GM12865 (cell line): ENCODE measurements at regions not wholly inside any gene's neighbourhood (a gene's known extent, or its start where the extent isn't known, plus 50 kb on each side); places are given as distances from the start of the nearest gene placed in this dataset.

Experiments used
- DNase-seq: peaks from one replicate; pipeline ENCODE4 v3.0.0; 2010; ENCODE audit warnings: low read depth
- H3K4me3 ChIP-seq: 2 replicates; pipeline ENCODE4 v1.5.1; 2011; ENCODE audit warnings: mild to moderate bottlenecking, low read depth, low read length, control low read depth
- CTCF ChIP-seq: IDR thresholded peaks from 2 replicates; pipeline ENCODE4 v1.5.1; 2011; ENCODE audit warnings: low read length, control low read depth, low read depth, inconsistent platforms; ENCODE audit not compliant: insufficient read depth; ENCODE audit errors: missing control alignments

- no peak for TF ChIP-seq CTCF
- no peak for DNase-seq
- no peak overlapping the region for H3K4me3 ChIP-seq
These were observed 126.8 kb upstream of the UNC5C start for GRCh38 chr4:95675623-95676022.

GRCh38 chr4:95674521-95674981 is 125.8 kb upstream of the UNC5C start:
- no peak for TF ChIP-seq CTCF
- DNase-seq = no peak
- no peak overlapping the region for H3K4me3 ChIP-seq

GRCh38 chr4:95672811-95673210 is 124.0 kb upstream of the UNC5C start:
- no peak overlapping the region for H3K4me3 ChIP-seq
- DNase-seq = no peak
- no peak for TF ChIP-seq CTCF

GRCh38 chr4:95660719-95661118 is 111.9 kb upstream of the UNC5C start:
- TF ChIP-seq CTCF = no peak
- DNase-seq = no peak

GRCh38 chr4:95651891-95652290 is 103.1 kb upstream of the UNC5C start:
- DNase-seq = no peak
- H3K4me3 ChIP-seq = no peak overlapping the region
- TF ChIP-seq CTCF = no peak

More at GRCh38 chr4:95660719-95661118, 111.9 kb upstream of the UNC5C start:
- H3K4me3 ChIP-seq = no peak overlapping the region

GRCh38 chr4:95644417-95644816 is 95.6 kb upstream of the UNC5C start:
- TF ChIP-seq CTCF = no peak
- no peak overlapping the region for H3K4me3 ChIP-seq
- no peak for DNase-seq

GRCh38 chr4:95643627-95644026 is 94.9 kb upstream of the UNC5C start:
- H3K4me3 ChIP-seq = no peak overlapping the region
- no peak for TF ChIP-seq CTCF
- no peak for DNase-seq
